Glutamatergic neuron (in vitro differentiated cells): ENCODE measurements at regions not wholly inside any gene's neighbourhood (a gene's known extent, or its start where the extent isn't known, plus 50 kb on each side); places are given as distances from the start of the nearest gene placed in this dataset.
"Not testable (repeated sequence)": the region's sequence is repeated elsewhere in the genome, so short reads cannot be mapped to it uniquely, and the experiment has no call there.

Experiments
- DNase-seq: peaks from one replicate; pipeline ENCODE4 v3.0.0; 2022
- H3K27ac Mint-ChIP-seq: one replicate; pipeline ENCODE4 v1.8.0; 2020; ENCODE audit warnings: mild to moderate bottlenecking, mixed read lengths, inconsistent platforms; ENCODE audit not compliant: unreplicated experiment
- H3K27me3 Mint-ChIP-seq: one replicate; pipeline ENCODE4 v1.8.0; 2020; ENCODE audit warnings: mild to moderate bottlenecking, moderate library complexity, mixed read lengths, inconsistent platforms; ENCODE audit not compliant: unreplicated experiment
- H3K36me3 Mint-ChIP-seq: one replicate; pipeline ENCODE4 v1.8.0; 2020; ENCODE audit warnings: mild to moderate bottlenecking, mixed read lengths, inconsistent platforms; ENCODE audit not compliant: unreplicated experiment
- H3K4me1 Mint-ChIP-seq: one replicate; pipeline ENCODE4 v1.8.0; 2020; ENCODE audit warnings: mild to moderate bottlenecking, low read depth, mixed read lengths, inconsistent platforms; ENCODE audit not compliant: unreplicated experiment
- H3K4me3 Mint-ChIP-seq: one replicate; pipeline ENCODE4 v1.8.0; 2020; ENCODE audit warnings: mild to moderate bottlenecking, mixed read lengths, inconsistent platforms; ENCODE audit not compliant: unreplicated experiment
- H3K9me3 Mint-ChIP-seq: one replicate; pipeline ENCODE4 v1.8.0; 2020; ENCODE audit warnings: mild to moderate bottlenecking, moderate library complexity, mixed read lengths, inconsistent platforms; ENCODE audit not compliant: unreplicated experiment
- TF ChIP-seq, protein P1 (sequence below): fragments of 200-600 bp; sonication (generic); IDR thresholded peaks from one replicate; pipeline ENCODE4 v1.5.0; 2021; ENCODE audit not compliant: partially characterized antibody, unreplicated experiment

DNA sequence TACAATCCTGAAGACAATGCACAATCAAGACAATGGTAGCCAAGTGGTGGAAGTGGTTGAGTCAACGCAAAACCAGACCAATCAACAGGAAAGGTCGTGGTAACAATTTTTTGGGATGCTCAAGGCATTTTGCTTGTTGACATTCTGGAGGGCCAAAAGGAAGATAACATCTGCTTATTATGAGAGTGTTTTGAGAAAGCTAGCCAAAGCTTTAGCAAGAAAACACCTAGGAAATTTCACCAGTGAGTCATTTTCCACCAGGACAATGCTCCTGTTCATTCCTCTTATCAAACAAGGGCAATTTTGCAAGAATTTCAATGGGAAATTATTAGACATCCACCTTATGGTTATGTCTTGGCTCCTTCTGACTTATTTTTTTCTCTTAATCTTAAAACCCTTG, 1932.2 kb upstream of the RAG2 start:
- no peaks in the 10 kb centered on the region for H3K9me3 Mint-ChIP-seq
- H3K27ac Mint-ChIP-seq, result no peak overlapping the region
- peaks cover 1% of the 10 kb centered on the region for H3K36me3 Mint-ChIP-seq
- TF ChIP-seq, protein P1, sequence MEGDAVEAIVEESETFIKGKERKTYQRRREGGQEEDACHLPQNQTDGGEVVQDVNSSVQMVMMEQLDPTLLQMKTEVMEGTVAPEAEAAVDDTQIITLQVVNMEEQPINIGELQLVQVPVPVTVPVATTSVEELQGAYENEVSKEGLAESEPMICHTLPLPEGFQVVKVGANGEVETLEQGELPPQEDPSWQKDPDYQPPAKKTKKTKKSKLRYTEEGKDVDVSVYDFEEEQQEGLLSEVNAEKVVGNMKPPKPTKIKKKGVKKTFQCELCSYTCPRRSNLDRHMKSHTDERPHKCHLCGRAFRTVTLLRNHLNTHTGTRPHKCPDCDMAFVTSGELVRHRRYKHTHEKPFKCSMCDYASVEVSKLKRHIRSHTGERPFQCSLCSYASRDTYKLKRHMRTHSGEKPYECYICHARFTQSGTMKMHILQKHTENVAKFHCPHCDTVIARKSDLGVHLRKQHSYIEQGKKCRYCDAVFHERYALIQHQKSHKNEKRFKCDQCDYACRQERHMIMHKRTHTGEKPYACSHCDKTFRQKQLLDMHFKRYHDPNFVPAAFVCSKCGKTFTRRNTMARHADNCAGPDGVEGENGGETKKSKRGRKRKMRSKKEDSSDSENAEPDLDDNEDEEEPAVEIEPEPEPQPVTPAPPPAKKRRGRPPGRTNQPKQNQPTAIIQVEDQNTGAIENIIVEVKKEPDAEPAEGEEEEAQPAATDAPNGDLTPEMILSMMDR, result no peak
- no peak overlapping the region for H3K4me3 Mint-ChIP-seq
- H3K4me1 Mint-ChIP-seq, result no peaks in the 10 kb centered on the region
- DNase-seq, result no peak
- no peaks in the 10 kb centered on the region for H3K27me3 Mint-ChIP-seq

DNA sequence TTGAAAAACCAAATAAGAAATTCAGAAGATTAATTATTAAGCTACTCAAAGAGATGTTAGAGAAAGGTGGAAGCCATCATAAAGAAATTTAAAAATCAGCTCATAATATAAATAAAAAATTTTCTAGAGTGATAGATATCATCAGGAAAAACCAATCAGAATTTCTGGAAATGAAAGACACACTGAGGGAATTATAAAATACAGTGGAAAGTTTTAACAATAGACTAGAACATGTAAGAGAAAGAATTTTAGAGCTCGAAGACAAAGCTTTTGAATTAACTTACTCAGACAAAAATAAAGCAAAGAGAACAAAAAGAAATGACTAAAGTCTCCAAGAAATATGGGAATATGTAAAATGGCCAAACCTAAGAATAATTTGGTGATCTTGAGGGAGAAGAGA, 1926.9 kb upstream of the RAG2 start:
- Mint-ChIP-seq H3K27me3 (no peaks in the 10 kb centered on the region), H3K4me3 (no peak overlapping the region), H3K36me3 (peaks cover 9% of the 10 kb centered on the region), H3K27ac (no peak overlapping the region), H3K9me3 (no peaks in the 10 kb centered on the region), H3K4me1 (no peaks in the 10 kb centered on the region)
- TF ChIP-seq, protein P1, result no peak
- DNase-seq, result no peak

DNA sequence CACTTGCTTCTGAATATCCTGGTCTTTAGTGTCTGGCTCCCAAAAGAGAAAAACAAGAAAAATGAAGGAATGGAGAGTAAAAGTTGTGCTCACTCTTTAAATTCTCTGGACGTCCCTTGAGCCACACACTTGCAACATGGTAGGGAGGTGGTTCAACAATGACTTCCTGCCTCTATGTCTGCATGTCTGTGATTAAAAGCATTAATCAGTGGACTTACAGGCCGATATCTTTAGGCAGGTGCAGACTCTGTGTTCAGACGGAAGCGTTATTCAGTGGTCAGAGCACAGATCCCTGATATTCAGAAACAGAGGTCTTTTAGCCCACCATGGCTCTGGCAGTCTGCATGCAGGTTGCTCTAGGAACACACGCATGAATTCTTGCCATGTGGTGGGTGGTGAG, 1920.0 kb upstream of the RAG2 start:
- Mint-ChIP-seq H3K4me1 (no peaks in the 10 kb centered on the region), H3K36me3 (no peaks in the 10 kb centered on the region), H3K9me3 (peaks cover 3% of the 10 kb centered on the region), H3K27ac (no peak overlapping the region), H3K4me3 (no peak overlapping the region), H3K27me3 (no peaks in the 10 kb centered on the region)
- DNase-seq, result no peak
- TF ChIP-seq, protein P1, result no peak

DNA sequence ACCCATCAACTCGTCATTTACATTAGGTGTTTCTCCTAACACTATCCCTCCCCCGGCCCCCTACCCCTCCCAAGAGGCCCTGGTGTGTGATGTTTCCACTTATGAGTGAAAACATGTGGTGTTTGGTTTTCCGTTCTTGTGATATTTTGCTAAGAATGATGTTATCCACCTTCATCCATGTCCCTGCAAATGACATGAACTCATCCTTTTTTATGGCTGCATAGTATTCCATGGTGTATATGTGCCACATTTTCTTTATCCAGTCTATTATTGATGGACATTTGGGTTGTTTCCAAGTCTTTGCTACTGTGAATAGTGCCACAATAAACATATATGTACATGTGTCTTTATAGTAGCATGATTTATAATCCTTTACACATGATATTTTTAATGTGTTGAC, 1914.8 kb upstream of the RAG2 start:
- not testable (repeated sequence) for H3K4me1 Mint-ChIP-seq, H3K27me3 Mint-ChIP-seq, DNase-seq, H3K36me3 Mint-ChIP-seq, H3K27ac Mint-ChIP-seq, H3K4me3 Mint-ChIP-seq, H3K9me3 Mint-ChIP-seq

DNA sequence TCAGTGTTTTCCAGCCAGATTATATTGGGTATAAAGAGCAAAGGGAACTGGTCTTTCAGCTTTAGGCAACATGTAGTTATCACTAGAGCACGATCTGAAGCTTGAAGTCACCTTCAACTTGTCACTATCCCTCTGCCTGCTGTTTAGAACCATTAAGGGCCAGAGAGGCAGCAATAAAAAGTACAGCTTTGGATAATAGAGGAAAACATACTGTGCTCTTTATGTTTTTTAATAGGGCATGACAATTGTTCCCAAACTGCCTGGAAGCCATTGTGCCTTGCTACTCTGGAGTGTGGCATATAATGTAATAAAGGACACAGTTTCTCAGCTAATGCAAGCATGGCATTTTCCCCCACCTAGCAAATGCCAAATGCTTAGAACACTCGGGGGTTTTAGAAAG, 1912.0 kb upstream of the RAG2 start:
- H3K4me3 Mint-ChIP-seq, result no peak overlapping the region

More for the DNA sequence above, 1912.0 kb upstream of the RAG2 start:
- no peak overlapping the region for H3K27ac Mint-ChIP-seq
- TF ChIP-seq, protein P1, result no peak
- H3K4me1 Mint-ChIP-seq, result no peaks in the 10 kb centered on the region
- H3K36me3 Mint-ChIP-seq, result no peaks in the 10 kb centered on the region
- no peaks in the 10 kb centered on the region for H3K27me3 Mint-ChIP-seq
- no peak for DNase-seq
- H3K9me3 Mint-ChIP-seq, result no peaks in the 10 kb centered on the region
